Activated CD4-positive, alpha-beta T cell treated with anti-CD3 and anti-CD28 coated beads for 36 hours (primary cell): ENCODE measurements at regions not wholly inside any gene's neighbourhood (a gene's known extent, or its start where the extent isn't known, plus 50 kb on each side); places are given as distances from the start of the nearest gene placed in this dataset.

Source experiments
- ATAC-seq: fragments of 200-7000 bp; cut with Tn5 transposase; one replicate; pipeline ENCODE4 v1.10.0; 2021; ENCODE audit warnings: mild to moderate bottlenecking, moderate library complexity
- CTCF ChIA-PET: fragments of 350-600 bp; sonication (Branson Sonifier 250); formaldehyde crosslinking; loops from one replicate; lab custom pipeline; 2021; ENCODE audit warnings: antibody characterized with exemption; lab: Charles Lee
- POLR2A ChIA-PET: fragments of 350-600 bp; sonication (Branson Sonifier 250); formaldehyde crosslinking; loops from one replicate; lab custom pipeline; 2021; ENCODE audit warnings: antibody characterized with exemption, inconsistent platforms; lab: Charles Lee
- DNase-seq: peaks from one replicate; pipeline ENCODE4 v3.0.0-alpha.2; 2020
- H3K27ac Mint-ChIP-seq: one replicate; pipeline ENCODE4 v1.8.0; 2021; ENCODE audit warnings: mixed read lengths
- H3K27me3 Mint-ChIP-seq: one replicate; pipeline ENCODE4 v1.8.0; 2021; ENCODE audit warnings: mixed read lengths
- H3K36me3 Mint-ChIP-seq: one replicate; pipeline ENCODE4 v1.8.0; 2021; ENCODE audit warnings: low read depth, mixed read lengths
- H3K4me1 Mint-ChIP-seq: one replicate; pipeline ENCODE4 v1.8.0; 2021; ENCODE audit warnings: mixed read lengths
- H3K4me3 Mint-ChIP-seq: one replicate; pipeline ENCODE4 v1.8.0; 2021; ENCODE audit warnings: mild to moderate bottlenecking, moderate library complexity, mixed read lengths
- H3K9me3 Mint-ChIP-seq: one replicate; pipeline ENCODE4 v1.8.0; 2021; ENCODE audit warnings: low read depth, mixed read lengths
- intact Hi-C, 2 experiments: fragments of 100-400 bp; cut with DNase I in 1 of 2; cut with micrococcal nuclease in 1 of 2; formaldehyde crosslinking; loops; one replicate each; pipeline versions ENCODE4 v1.14.2 to v1.15.1; 2022 to 2024; cut with DNase I, micrococcal nuclease

DNA sequence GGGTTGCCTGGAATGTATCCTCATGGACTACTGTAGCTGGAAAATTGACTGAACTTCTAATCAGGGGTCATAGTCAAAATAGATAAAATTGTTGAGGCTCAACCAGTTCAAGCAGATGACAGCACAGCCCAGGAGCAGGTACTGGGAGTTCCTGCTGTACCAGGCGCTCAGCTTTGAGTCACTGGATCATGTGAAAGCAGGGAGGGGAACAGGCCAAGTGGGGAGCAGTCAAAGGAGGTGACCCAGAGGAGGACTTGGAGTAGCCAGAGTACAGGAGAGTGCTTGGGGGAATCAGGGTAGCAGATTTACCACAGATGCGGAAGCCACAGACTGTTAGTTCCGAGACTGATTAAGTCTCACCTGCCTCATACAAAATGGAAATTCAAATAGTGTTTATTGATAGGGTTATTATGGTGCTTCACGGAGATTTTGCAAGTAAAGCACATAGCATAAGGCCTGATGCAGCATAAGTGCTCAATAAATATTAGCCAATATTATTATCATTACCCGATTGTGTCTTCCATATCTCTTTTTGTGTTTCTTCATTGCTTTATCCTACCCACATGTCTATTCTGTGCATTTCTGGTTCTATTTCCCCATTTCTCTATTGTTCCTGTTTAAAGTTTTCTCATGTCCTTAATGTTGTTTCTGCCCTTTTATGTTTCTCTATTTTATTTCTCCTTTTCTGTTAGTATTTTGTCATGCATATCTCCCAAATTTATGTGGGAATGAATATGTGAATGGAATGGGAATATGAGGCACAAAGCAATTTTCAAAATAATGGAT lies 369.2 kb upstream of the MCTP2 start:
- H3K4me1 Mint-ChIP-seq: peaks cover 9% of the 10 kb centered on the region
- DNase-seq (no peak), ATAC-seq (no peak)
- no peaks in the 10 kb centered on the region for H3K36me3 Mint-ChIP-seq
- ChIA-PET CTCF (no interaction called here), POLR2A (no interaction called here)
- intact Hi-C loops: no loop called here
- H3K27ac Mint-ChIP-seq: no peak overlapping the region
- H3K4me3 Mint-ChIP-seq: no peak overlapping the region
- H3K27me3 Mint-ChIP-seq: peaks cover 8% of the 10 kb centered on the region
- no peaks in the 10 kb centered on the region for H3K9me3 Mint-ChIP-seq

DNA sequence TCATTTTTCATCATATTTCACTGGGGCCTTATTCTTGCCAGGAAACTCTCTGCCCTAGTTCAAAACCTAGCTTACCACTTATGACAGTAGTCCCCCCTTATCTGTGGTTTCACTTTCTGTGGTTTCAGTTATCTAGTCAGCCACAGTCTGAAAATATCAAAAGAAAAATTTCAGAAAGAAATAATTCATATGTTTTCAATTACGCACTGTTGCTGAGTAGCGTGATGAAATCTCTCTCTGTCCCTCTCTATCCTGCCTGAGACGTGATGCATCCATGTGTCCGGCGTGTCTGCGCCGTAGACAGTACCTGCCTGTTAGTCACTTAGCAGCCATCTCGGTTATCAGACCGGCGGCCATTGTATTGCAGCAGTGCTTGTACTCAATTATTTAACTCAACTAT lies 369.9 kb upstream of the MCTP2 start:
- POLR2A ChIA-PET: no interaction called here

DNA sequence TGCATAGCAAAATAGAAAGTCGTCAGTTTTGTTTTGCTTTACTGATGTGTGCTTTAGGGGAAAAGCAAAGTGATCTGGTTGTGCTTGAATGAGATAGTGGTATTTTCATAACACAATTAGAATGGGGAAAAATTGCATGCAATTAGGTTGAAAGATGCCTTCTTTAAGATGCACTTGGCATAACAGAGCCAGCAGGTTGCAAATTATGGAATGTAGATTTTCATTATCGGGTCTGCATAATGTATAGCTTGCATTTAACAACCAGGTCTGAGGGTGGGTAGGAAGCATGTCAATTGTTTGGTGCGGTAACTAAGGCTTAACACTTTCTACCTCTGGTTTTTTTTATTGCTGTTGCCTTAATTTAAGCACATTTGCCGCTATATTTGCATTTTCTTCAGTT lies 370.7 kb upstream of the MCTP2 start:
- H3K4me1 Mint-ChIP-seq: peaks cover 9% of the 10 kb centered on the region
- H3K27ac Mint-ChIP-seq: no peak overlapping the region
- intact Hi-C loops: no loop called here
- no peak for ATAC-seq
- ChIA-PET POLR2A (no interaction called here), CTCF (no interaction called here)
- DNase-seq: no peak
- no peak overlapping the region for H3K4me3 Mint-ChIP-seq
- H3K27me3 Mint-ChIP-seq: peaks cover 8% of the 10 kb centered on the region
- H3K9me3 Mint-ChIP-seq: no peaks in the 10 kb centered on the region
- H3K36me3 Mint-ChIP-seq: no peaks in the 10 kb centered on the region

More for the DNA sequence above, 369.9 kb upstream of the MCTP2 start:
- Mint-ChIP-seq H3K27me3 (peaks cover 8% of the 10 kb centered on the region), H3K36me3 (no peaks in the 10 kb centered on the region), H3K4me1 (peaks cover 9% of the 10 kb centered on the region), H3K27ac (no peak overlapping the region), H3K4me3 (no peak overlapping the region), H3K9me3 (no peaks in the 10 kb centered on the region)
- CTCF ChIA-PET: no interaction called here
- no peak for ATAC-seq
- DNase-seq: no peak
- intact Hi-C loops: no loop called here

DNA sequence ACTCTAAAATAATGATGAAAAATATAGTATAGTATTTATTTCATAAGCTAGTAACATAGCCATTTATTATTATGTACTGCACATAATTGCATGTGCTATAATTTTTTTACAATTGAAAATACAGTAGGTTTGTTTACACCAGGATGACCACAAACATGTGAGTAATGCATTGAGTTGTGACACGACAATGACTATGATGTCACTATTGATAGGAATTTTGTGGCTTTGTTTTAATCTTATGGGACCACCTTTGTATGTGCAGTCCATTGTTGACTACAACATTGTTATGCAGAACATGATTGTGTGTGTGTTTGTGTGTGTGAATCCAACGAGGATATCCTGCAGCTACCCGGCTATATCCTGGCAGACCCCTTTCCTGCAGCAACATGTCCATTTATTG lies 372.2 kb upstream of the MCTP2 start:
- DNase-seq (no peak), ATAC-seq (no peak)
- ChIA-PET CTCF (no interaction called here), POLR2A (no interaction called here)
- Mint-ChIP-seq H3K4me3 (no peak overlapping the region), H3K4me1 (peaks cover 9% of the 10 kb centered on the region), H3K36me3 (no peaks in the 10 kb centered on the region), H3K27me3 (peaks cover 8% of the 10 kb centered on the region), H3K27ac (no peak overlapping the region), H3K9me3 (no peaks in the 10 kb centered on the region)
- intact Hi-C loops: no loop called here

DNA sequence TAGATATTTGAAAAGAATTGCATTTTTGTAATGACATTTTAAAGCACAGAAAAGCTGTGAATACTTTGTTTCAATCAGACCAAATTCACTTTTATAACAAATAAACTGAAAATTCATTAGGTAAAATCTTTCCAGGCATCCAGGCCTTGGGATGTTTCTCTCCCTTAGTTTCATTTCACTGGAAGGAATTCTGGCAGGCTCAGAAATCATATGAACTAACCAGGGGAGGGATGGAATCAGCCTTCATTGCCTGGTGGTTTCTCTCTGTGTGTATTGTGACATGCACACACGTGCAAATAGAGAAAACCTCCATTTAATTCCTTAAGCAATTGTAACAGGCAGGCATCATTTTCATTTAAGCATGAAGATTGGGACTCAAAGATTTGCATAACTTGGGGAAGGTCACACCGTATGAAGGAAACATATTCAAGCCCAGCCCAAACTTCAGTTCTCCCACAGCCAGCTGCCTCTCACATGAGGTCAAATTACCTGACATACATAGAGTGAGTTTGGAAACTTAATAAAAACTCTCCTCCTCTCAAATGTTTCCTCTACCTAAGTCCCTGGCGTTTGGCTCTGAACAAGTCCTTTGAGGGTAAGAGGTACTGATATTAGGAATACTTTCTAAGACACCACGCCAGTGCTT lies 376.1 kb upstream of the MCTP2 start:
- intact Hi-C loops: no loop called here
- CTCF ChIA-PET: no interaction called here
- Mint-ChIP-seq H3K27ac (no peak overlapping the region), H3K4me3 (no peak overlapping the region), H3K4me1 (no peaks in the 10 kb centered on the region), H3K9me3 (no peaks in the 10 kb centered on the region), H3K27me3 (no peaks in the 10 kb centered on the region), H3K36me3 (no peaks in the 10 kb centered on the region)
- no peak for DNase-seq
- ATAC-seq: no peak
- POLR2A ChIA-PET: interaction anchor here (0.6 kb wide), 1 partner anchor 214 kb away, joined by 3 read pairs; no protein-coding TSS in a partner anchor

DNA sequence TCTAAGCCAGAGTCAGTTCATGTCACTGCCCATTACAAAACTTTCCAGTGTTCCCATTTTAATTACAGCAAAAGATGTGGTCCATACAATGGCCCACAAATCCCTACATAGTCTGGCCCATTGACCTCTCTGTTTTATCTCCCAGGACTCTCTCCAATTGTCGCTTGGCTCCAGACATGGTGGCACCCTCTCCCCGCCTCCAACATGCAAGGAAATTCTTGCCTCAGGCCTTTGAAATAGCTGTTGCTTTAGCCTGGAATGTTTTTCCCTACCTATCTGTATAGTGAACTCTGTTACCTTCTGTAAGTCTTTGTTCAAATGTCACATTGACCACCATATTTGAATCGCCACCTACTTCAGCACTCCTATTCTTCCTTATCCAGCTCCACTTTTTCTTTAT lies 377.3 kb upstream of the MCTP2 start:
- Mint-ChIP-seq H3K4me3 (no peak overlapping the region), H3K9me3 (no peaks in the 10 kb centered on the region), H3K36me3 (no peaks in the 10 kb centered on the region), H3K27me3 (no peaks in the 10 kb centered on the region), H3K27ac (no peak overlapping the region), H3K4me1 (no peaks in the 10 kb centered on the region)
- ATAC-seq: no peak
- intact Hi-C loops: no loop called here
- DNase-seq: no peak
- CTCF ChIA-PET: no interaction called here
- POLR2A ChIA-PET: no interaction called here

DNA sequence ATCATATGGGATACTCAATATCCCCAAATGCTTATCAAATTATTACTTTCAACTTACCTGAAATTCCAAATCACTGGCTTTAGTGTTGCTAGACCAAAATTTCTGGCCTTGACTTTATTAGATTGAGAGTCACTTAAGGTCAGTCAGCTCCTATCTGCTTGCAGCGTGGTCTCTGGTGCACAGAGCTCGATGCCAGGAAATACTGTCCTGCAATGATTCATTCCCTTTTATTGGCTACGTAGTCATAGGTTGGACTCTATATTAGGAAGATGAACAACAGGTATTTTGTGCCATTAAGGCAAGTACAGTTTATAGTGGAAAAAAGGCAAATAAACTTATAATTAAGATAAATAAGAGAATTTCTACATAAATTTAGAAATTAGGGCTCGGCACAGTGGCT lies 378.6 kb upstream of the MCTP2 start:
- Mint-ChIP-seq H3K9me3 (no peaks in the 10 kb centered on the region), H3K27ac (no peak overlapping the region), H3K27me3 (no peaks in the 10 kb centered on the region), H3K36me3 (no peaks in the 10 kb centered on the region), H3K4me1 (no peaks in the 10 kb centered on the region), H3K4me3 (no peak overlapping the region)
- DNase-seq: no peak
- no peak for ATAC-seq
- CTCF ChIA-PET: no interaction called here
- POLR2A ChIA-PET: no interaction called here
- intact Hi-C loops: no loop called here

DNA sequence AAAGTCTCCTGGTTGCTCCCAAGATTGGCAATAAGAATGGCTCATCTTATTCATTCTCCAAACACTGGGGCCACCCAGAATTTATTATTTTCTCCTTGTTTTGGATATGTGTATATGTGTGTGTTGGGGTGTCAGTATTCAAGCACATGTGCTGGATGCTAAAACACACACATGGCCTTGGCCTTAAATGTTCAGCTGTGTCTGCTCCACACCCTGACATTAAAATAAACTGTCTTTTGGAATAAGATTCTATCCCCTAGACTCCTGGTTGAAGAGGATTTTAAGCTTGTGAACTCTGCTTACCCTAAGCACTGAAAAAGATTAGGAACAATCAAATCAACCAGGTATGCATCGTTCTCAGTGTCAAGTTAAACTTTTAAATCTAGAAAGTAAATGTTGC lies 382.9 kb upstream of the MCTP2 start:
- intact Hi-C loops: no loop called here
- DNase-seq: no peak
- H3K27ac Mint-ChIP-seq: no peak overlapping the region
- POLR2A ChIA-PET: no interaction called here
- no peaks in the 10 kb centered on the region for H3K36me3 Mint-ChIP-seq
- no peak for ATAC-seq
- H3K4me3 Mint-ChIP-seq: no peak overlapping the region
- H3K4me1 Mint-ChIP-seq: no peaks in the 10 kb centered on the region
- no peaks in the 10 kb centered on the region for H3K27me3 Mint-ChIP-seq
- no peaks in the 10 kb centered on the region for H3K9me3 Mint-ChIP-seq
- CTCF ChIA-PET: no interaction called here

DNA sequence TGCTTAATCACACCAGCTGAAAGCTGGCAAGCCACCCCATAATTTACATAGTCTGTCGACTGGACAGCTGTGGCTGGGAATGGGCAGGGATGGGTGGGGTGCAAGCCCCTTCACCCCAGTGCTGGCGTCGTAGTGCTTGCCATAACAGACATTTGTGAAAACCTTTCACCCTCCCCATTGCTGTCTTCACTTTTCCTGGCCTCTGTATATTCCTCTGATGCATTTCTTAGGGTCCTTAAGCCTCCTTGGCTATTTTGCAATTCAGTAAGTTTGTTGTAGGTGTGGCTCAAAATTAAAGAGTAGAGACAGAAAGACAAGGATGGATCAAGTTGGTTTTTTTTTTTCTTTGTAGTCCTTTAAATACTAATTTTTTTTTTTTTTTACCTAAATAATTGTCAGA lies 383.3 kb upstream of the MCTP2 start:
- H3K36me3 Mint-ChIP-seq: no peaks in the 10 kb centered on the region
- no peak overlapping the region for H3K27ac Mint-ChIP-seq
- DNase-seq (no peak), ATAC-seq (no peak)
- no peaks in the 10 kb centered on the region for H3K9me3 Mint-ChIP-seq
- ChIA-PET CTCF (no interaction called here), POLR2A (no interaction called here)
- H3K4me3 Mint-ChIP-seq: no peak overlapping the region
- no peaks in the 10 kb centered on the region for H3K27me3 Mint-ChIP-seq
- H3K4me1 Mint-ChIP-seq: no peaks in the 10 kb centered on the region
- intact Hi-C loops: no loop called here

DNA sequence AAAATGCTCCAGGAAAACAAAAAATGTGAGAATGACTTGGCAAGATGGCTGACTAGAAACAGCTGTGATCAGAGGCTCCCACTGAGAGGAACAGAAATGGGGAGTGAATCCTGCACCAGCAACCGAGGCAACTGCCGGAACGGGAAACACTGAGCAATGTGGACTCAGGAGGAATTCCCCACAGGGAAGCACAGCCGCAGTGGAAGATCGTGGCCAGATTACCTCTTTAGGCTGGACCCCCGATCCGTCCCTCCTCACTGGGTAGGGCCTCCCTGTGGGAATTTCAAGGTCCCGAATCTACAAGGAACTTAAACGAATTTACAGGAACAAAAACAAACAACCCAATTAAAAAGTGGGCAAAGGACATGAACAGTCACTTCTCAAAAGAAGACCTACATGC lies 385.2 kb upstream of the MCTP2 start:
- Mint-ChIP-seq H3K36me3 (no peaks in the 10 kb centered on the region), H3K4me3 (no peak overlapping the region), H3K27ac (no peak overlapping the region), H3K9me3 (no peaks in the 10 kb centered on the region), H3K4me1 (no peaks in the 10 kb centered on the region), H3K27me3 (no peaks in the 10 kb centered on the region)
- no peak for DNase-seq
- no peak for ATAC-seq
- ChIA-PET CTCF (no interaction called here), POLR2A (no interaction called here)
- intact Hi-C loops: no loop called here

DNA sequence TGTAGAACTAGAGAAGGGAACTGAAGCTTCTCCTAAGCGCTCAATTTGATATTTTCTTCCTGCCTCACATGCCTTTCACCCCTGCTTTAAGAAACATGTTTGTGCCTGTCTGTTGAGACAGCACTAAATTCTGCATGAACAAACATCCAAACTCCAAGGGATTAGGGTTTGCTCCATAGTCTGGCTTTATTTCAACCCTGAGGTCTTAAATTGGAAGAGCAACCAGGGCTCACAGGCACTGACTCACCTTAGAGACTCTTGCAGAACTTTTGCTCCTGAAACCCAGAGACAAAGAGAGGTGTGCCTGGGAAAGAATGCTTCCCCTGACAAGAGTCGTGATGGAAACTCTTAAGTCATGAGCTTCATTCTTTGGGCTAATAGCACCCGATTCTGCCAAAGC lies 393.9 kb upstream of the MCTP2 start:
- intact Hi-C loops: no loop called here
- Mint-ChIP-seq H3K4me3 (no peak overlapping the region), H3K27ac (no peak overlapping the region), H3K4me1 (no peaks in the 10 kb centered on the region), H3K27me3 (no peaks in the 10 kb centered on the region), H3K36me3 (no peaks in the 10 kb centered on the region), H3K9me3 (peaks cover 2% of the 10 kb centered on the region)
- ChIA-PET POLR2A (no interaction called here), CTCF (no interaction called here)
- ATAC-seq (no peak), DNase-seq (no peak)

DNA sequence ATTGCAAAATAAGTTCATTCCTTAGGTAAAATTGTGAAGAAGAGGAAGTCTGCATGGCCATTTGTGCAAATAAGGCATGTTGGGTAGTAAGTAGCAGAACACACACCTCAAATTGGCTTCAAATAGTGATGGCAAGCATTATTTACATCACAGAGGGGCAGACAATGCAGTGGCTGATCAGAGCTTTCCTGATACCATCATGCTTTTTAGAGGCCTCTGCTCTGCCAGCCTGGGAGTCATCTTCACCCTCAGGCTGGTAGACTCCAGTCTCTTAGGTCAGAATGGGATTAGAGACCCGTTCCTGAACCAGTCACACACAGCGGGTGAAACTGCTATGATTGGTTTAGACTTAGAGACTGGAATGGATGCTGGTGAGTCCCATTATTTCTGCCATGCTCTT lies 396.0 kb upstream of the MCTP2 start:
- H3K9me3 Mint-ChIP-seq: no peaks in the 10 kb centered on the region
- ATAC-seq: no peak
- no peak for DNase-seq
- CTCF ChIA-PET: no interaction called here
- no peaks in the 10 kb centered on the region for H3K4me1 Mint-ChIP-seq
- H3K36me3 Mint-ChIP-seq: no peaks in the 10 kb centered on the region
- intact Hi-C loops: no loop called here
- H3K27ac Mint-ChIP-seq: no peak overlapping the region
- POLR2A ChIA-PET: no interaction called here
- H3K27me3 Mint-ChIP-seq: no peaks in the 10 kb centered on the region
- no peak overlapping the region for H3K4me3 Mint-ChIP-seq
